GM18502 (cell line): ENCODE measurements at regions not wholly inside any gene's neighbourhood (a gene's known extent, or its start where the extent isn't known, plus 50 kb on each side); places are given as distances from the start of the nearest gene placed in this dataset.

Experiments used
- ATAC-seq: cut with Tn5 transposase; IDR thresholded peaks from one replicate; pipeline ENCODE4 v1.9.1; 2021; ENCODE audit warnings: mild to moderate bottlenecking; ENCODE audit not compliant: unreplicated experiment, poor library complexity

GRCh38 chr6:169165561-169166300 lies 87.9 kb downstream of the THBS2 start:
- no peak for ATAC-seq

GRCh38 chr6:169164986-169165385 lies 88.7 kb downstream of the THBS2 start:
- no peak for ATAC-seq

- ATAC-seq: no peak
These were observed 89.2 kb downstream of the THBS2 start for GRCh38 chr6:169164451-169164850.

GRCh38 chr6:169163411-169163901 lies 90.2 kb downstream of the THBS2 start:
- no peak for ATAC-seq

GRCh38 chr6:169162752-169163407 lies 90.8 kb downstream of the THBS2 start:
- no peak for ATAC-seq

GRCh38 chr6:169162249-169162648 lies 91.4 kb downstream of the THBS2 start:
- ATAC-seq: no peak

- no peak for ATAC-seq
These were observed 92.0 kb downstream of the THBS2 start for GRCh38 chr6:169161572-169162167.

GRCh38 chr6:169160855-169161560 lies 92.6 kb downstream of the THBS2 start:
- no peak for ATAC-seq

GRCh38 chr6:169160091-169160854 lies 93.4 kb downstream of the THBS2 start:
- no peak for ATAC-seq

- ATAC-seq: no peak
These were observed 94.3 kb downstream of the THBS2 start for GRCh38 chr6:169159331-169159730.

- no peak for ATAC-seq
These were observed 95.0 kb downstream of the THBS2 start for GRCh38 chr6:169158691-169159090.

- ATAC-seq: no peak
These were observed 95.5 kb downstream of the THBS2 start for GRCh38 chr6:169158174-169158573.

- ATAC-seq: no peak
These were observed 96.2 kb downstream of the THBS2 start for GRCh38 chr6:169157197-169158148.

- ATAC-seq: no peak
These were observed 96.9 kb downstream of the THBS2 start for GRCh38 chr6:169156793-169157147.

GRCh38 chr6:169156108-169156792 lies 97.4 kb downstream of the THBS2 start:
- no peak for ATAC-seq

GRCh38 chr6:169155481-169155880 lies 98.2 kb downstream of the THBS2 start:
- ATAC-seq: no peak

- no peak for ATAC-seq
These were observed 100.2 kb downstream of the THBS2 start for GRCh38 chr6:169153401-169153800.

GRCh38 chr6:169146521-169146920 lies 107.1 kb downstream of the THBS2 start:
- ATAC-seq: no peak
